SK-N-SH treated with all-trans-retinoic acid at 6 μM for 48 hours (cell line): ENCODE measurements at regions not wholly inside any gene's neighbourhood (a gene's known extent, or its start where the extent isn't known, plus 50 kb on each side); places are given as distances from the start of the nearest gene placed in this dataset.

ENCODE experiments used
- PATZ1 ChIP-seq: fragments of 250-450 bp; sonication (Bioruptor Pico); IDR thresholded peaks from 2 replicates; pipeline ENCODE4 v1.8.0; 2020; ENCODE audit warnings: mild to moderate bottlenecking, moderate library complexity, borderline replicate concordance
- RARB ChIP-seq: fragments of 250-450 bp; sonication (Bioruptor Pico); IDR thresholded peaks from 2 replicates; pipeline ENCODE4 v1.8.0; 2021; ENCODE audit warnings: mild to moderate bottlenecking, moderate library complexity
- ZC3H10 ChIP-seq: fragments of 250-450 bp; sonication (Bioruptor Pico); IDR thresholded peaks from 2 replicates; pipeline ENCODE4 v1.5.1; 2021; ENCODE audit warnings: mild to moderate bottlenecking, moderate library complexity
- ZFP3 ChIP-seq: fragments of 250-450 bp; sonication (Bioruptor Pico); IDR thresholded peaks from 2 replicates; pipeline ENCODE4 v1.5.0; 2020; ENCODE audit warnings: mild to moderate bottlenecking, moderate library complexity
- ZFP30 ChIP-seq: fragments of 450-650 bp; formaldehyde crosslinking; IDR thresholded peaks from 2 replicates; pipeline ENCODE4 v1.5.0; 2022; ENCODE audit warnings: mild to moderate bottlenecking, moderate library complexity
- ZNF565 ChIP-seq: fragments of 450-650 bp; formaldehyde crosslinking; conservative IDR thresholded peaks from 2 replicates; pipeline ENCODE4 v1.5.0; 2020; ENCODE audit warnings: low read depth, mild to moderate bottlenecking, moderate library complexity

- no peak for TF ChIP-seq ZC3H10 (CRISPR knock-in tag)
- no peak for TF ChIP-seq ZNF565 (CRISPR knock-in tag)
- no peak for TF ChIP-seq ZFP3 (CRISPR knock-in tag)
- TF ChIP-seq PATZ1 (CRISPR knock-in tag): no peak
- TF ChIP-seq RARB (CRISPR knock-in tag): no peak
- no peak for TF ChIP-seq ZFP30
Observed at GRCh38 chr4:181967401-181967800, 275.8 kb upstream of the TENM3 start.
